ENCODE measurements at regions not wholly inside any gene's neighbourhood (a gene's known extent, or its start where the extent isn't known, plus 50 kb on each side); places are given as distances from the start of the nearest gene placed in this dataset.

DNA sequence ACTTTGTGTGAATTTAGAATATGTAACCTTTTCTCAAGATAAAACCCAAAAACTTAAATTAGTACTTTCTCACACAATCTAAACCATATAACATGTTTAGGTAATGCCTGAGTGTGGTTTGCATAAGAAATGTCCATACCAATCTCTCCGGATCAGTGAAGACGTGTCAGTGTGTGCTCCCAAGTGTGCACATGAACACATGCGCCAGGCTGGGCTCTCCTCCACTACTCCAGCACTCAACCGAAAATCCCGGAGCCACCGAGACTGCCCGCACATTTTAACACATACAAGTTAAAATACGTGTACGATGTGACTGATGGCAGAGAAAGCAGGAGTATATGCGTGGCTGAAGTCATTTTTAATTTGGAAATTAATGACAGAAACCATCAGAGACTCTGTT lies 658.4 kb downstream of the EFNA5 start:
- TF ChIP-seq, protein P1, sequence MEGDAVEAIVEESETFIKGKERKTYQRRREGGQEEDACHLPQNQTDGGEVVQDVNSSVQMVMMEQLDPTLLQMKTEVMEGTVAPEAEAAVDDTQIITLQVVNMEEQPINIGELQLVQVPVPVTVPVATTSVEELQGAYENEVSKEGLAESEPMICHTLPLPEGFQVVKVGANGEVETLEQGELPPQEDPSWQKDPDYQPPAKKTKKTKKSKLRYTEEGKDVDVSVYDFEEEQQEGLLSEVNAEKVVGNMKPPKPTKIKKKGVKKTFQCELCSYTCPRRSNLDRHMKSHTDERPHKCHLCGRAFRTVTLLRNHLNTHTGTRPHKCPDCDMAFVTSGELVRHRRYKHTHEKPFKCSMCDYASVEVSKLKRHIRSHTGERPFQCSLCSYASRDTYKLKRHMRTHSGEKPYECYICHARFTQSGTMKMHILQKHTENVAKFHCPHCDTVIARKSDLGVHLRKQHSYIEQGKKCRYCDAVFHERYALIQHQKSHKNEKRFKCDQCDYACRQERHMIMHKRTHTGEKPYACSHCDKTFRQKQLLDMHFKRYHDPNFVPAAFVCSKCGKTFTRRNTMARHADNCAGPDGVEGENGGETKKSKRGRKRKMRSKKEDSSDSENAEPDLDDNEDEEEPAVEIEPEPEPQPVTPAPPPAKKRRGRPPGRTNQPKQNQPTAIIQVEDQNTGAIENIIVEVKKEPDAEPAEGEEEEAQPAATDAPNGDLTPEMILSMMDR (IDR thresholded peaks at IDR 0.05), result no peak
- TF ChIP-seq POLR2A (IDR thresholded peaks at IDR 0.05), result no peak

All from right lobe of liver (tissue), 4 donors.